ENCODE measurements at regions not wholly inside any gene's neighbourhood (a gene's known extent, or its start where the extent isn't known, plus 50 kb on each side); places are given as distances from the start of the nearest gene placed in this dataset.

- TF ChIP-seq SP4 (IDR thresholded peaks at IDR 0.05; ENCODE audit: low read length) = no peak
- no peak for TF ChIP-seq POLR2A (IDR thresholded peaks at IDR 0.05; ENCODE audit: control extremely low read depth in 1 of 2, low read depth in 2 of 2, low read length in 2 of 2)
- no peak for TF ChIP-seq CBX8 (IDR thresholded peaks at IDR 0.05; ENCODE audit: borderline replicate concordance, low read depth, low read length)
- TF ChIP-seq YY1 (IDR thresholded peaks at IDR 0.05; ENCODE audit: low read depth, low read length) = no peak
Observed at GRCh38 chr5:133817456-133817855, 151.0 kb downstream of the C5orf15 start.
